H9 (cell line): ENCODE measurements at regions not wholly inside any gene's neighbourhood (a gene's known extent, or its start where the extent isn't known, plus 50 kb on each side); places are given as distances from the start of the nearest gene placed in this dataset.

Experiments used
- DNase-seq: peaks from one replicate; pipeline ENCODE4 v3.0.0-alpha.2; 2017
- H2AFZ ChIP-seq: one replicate; pipeline ENCODE4 v1.6.1; 2013; ENCODE audit warnings: mild to moderate bottlenecking, low read length, control low read depth, moderate library complexity
- H2AK5ac ChIP-seq: 2 replicates; pipeline ENCODE4 v1.6.1; 2013; ENCODE audit warnings: low read length, control low read depth, mixed read lengths; ENCODE audit not compliant: insufficient read length
- H2BK120ac ChIP-seq: one replicate; pipeline ENCODE4 v1.6.1; 2013; ENCODE audit warnings: low read depth, mild to moderate bottlenecking, low read length, control low read depth, inconsistent platforms; ENCODE audit not compliant: poor library complexity, severe bottlenecking
- H2BK12ac ChIP-seq: 2 replicates; pipeline ENCODE4 v1.6.1; 2013; ENCODE audit warnings: low read length, control low read depth, mixed read lengths, low read depth; ENCODE audit not compliant: insufficient read length
- H2BK15ac ChIP-seq: 2 replicates; pipeline ENCODE4 v1.6.1; 2013; ENCODE audit warnings: low read depth, low read length, control low read depth
- H2BK20ac ChIP-seq: one replicate; pipeline ENCODE4 v1.6.1; 2013; ENCODE audit warnings: low read depth, mild to moderate bottlenecking, low read length, control low read depth, inconsistent platforms; ENCODE audit not compliant: poor library complexity, severe bottlenecking
- H2BK5ac ChIP-seq: 2 replicates; pipeline ENCODE4 v1.6.1; 2013; ENCODE audit warnings: low read length, control low read depth, mixed read lengths; ENCODE audit not compliant: insufficient read length
- H3K14ac ChIP-seq: 2 replicates; pipeline ENCODE4 v1.6.1; 2013; ENCODE audit warnings: low read length, control low read depth; ENCODE audit not compliant: insufficient read depth
- H3K18ac ChIP-seq: 2 replicates; pipeline ENCODE4 v1.6.1; 2013; ENCODE audit warnings: low read depth, mild to moderate bottlenecking, mixed read lengths, low read length, control low read depth; ENCODE audit not compliant: insufficient read length
- H3K23ac ChIP-seq: 2 replicates; pipeline ENCODE4 v1.6.1; 2013; ENCODE audit warnings: low read length, control low read depth, mixed read lengths, low read depth; ENCODE audit not compliant: insufficient read length
- H3K23me2 ChIP-seq: 2 replicates; pipeline ENCODE4 v1.6.1; 2013; ENCODE audit warnings: low read depth, mild to moderate bottlenecking, mixed read lengths, low read length, control low read depth; ENCODE audit not compliant: insufficient read length, poor library complexity, severe bottlenecking
- H3K27ac ChIP-seq: 2 replicates; pipeline ENCODE4 v1.5.1; 2013; ENCODE audit warnings: low read length, control low read depth, mixed read lengths, low read depth; ENCODE audit not compliant: insufficient read length
- H3K27me3 ChIP-seq: 2 replicates; pipeline ENCODE4 v1.6.1; 2013; ENCODE audit warnings: low read length, control low read depth, inconsistent platforms; ENCODE audit not compliant: insufficient read depth
- H3K4ac ChIP-seq: 2 replicates; pipeline ENCODE4 v1.6.1; 2013; ENCODE audit warnings: low read depth, mild to moderate bottlenecking, control low read depth, inconsistent platforms, low read length, moderate library complexity
- H3K4me1 ChIP-seq: 2 replicates; pipeline ENCODE4 v1.6.1; 2013; ENCODE audit warnings: low read length, control low read depth, inconsistent platforms; ENCODE audit not compliant: insufficient read depth
- H3K4me2 ChIP-seq: 2 replicates; pipeline ENCODE4 v1.6.1; 2013; ENCODE audit warnings: low read length, control low read depth, mixed read lengths; ENCODE audit not compliant: insufficient read length, insufficient read depth
- H3K56ac ChIP-seq: 2 replicates; pipeline ENCODE4 v1.6.1; 2013; ENCODE audit warnings: low read depth, mild to moderate bottlenecking, mixed read lengths, low read length, control low read depth; ENCODE audit not compliant: insufficient read length
- H3K79me1 ChIP-seq: 2 replicates; pipeline ENCODE4 v1.6.1; 2013; ENCODE audit warnings: low read depth, mild to moderate bottlenecking, moderate library complexity, low read length, control low read depth, inconsistent platforms; ENCODE audit not compliant: insufficient read depth, poor library complexity, severe bottlenecking
- H3K79me2 ChIP-seq: 2 replicates; pipeline ENCODE4 v1.6.1; 2013; ENCODE audit warnings: low read length, control low read depth, inconsistent platforms; ENCODE audit not compliant: insufficient read depth
- H3K9ac ChIP-seq: 2 replicates; pipeline ENCODE4 v1.6.1; 2013; ENCODE audit warnings: low read length, control low read depth, mixed read lengths; ENCODE audit not compliant: insufficient read length; ENCODE audit errors: extremely low read depth
- H3K9me3 ChIP-seq: one replicate; pipeline ENCODE4 v1.6.1; 2013; ENCODE audit warnings: low read depth, low read length, inconsistent platforms; ENCODE audit not compliant: control insufficient read depth
- H3T11ph ChIP-seq: one replicate; pipeline ENCODE4 v1.6.1; 2013; ENCODE audit warnings: mild to moderate bottlenecking, low read length, control low read depth, inconsistent platforms
- H4K20me1 ChIP-seq: one replicate; pipeline ENCODE4 v1.6.1; 2013; ENCODE audit not compliant: control insufficient read depth, insufficient read length, insufficient read depth
- H4K5ac ChIP-seq: 2 replicates; pipeline ENCODE4 v1.6.1; 2013; ENCODE audit warnings: low read depth, mild to moderate bottlenecking, mixed read lengths, low read length, control low read depth; ENCODE audit not compliant: insufficient read length
- H4K8ac ChIP-seq: replicated peaks from 2 replicates; pipeline ENCODE4 v1.6.1; 2013; ENCODE audit warnings: low read length, control low read depth, mixed read lengths, low read depth; ENCODE audit not compliant: insufficient read length
- H4K91ac ChIP-seq: 2 replicates; pipeline ENCODE4 v1.6.1; 2013; ENCODE audit warnings: low read depth, mild to moderate bottlenecking, moderate library complexity, mixed read lengths, low read length, control low read depth; ENCODE audit not compliant: insufficient read length
- H3K27ac Mint-ChIP-seq, 3 experiments: 2 replicates in 2 of 3; 3 replicates in 1 of 3; pipeline ENCODE4 v1.8.0; 2020 to 2021; ENCODE audit warnings: mixed read lengths in 3 of 3, mild to moderate bottlenecking in 1 of 3, moderate library complexity in 1 of 3
- H3K27me3 Mint-ChIP-seq: 2 replicates; pipeline ENCODE4 v1.8.0; 2021; ENCODE audit warnings: low read depth, mild to moderate bottlenecking, moderate library complexity, mixed read lengths
- H3K36me3 Mint-ChIP-seq, 3 experiments: 2 replicates in 2 of 3; 3 replicates in 1 of 3; pipeline ENCODE4 v1.8.0; 2020 to 2021; ENCODE audit warnings: low read depth in 3 of 3, mixed read lengths in 3 of 3; ENCODE audit not compliant: insufficient read depth in 1 of 3
- H3K4me1 Mint-ChIP-seq, 2 experiments: 2 replicates each; pipeline ENCODE4 v1.8.0; 2020; ENCODE audit warnings: mixed read lengths in 2 of 2
- H3K4me3 Mint-ChIP-seq, 2 experiments: 2 replicates in 1 of 2; 3 replicates in 1 of 2; pipeline ENCODE4 v1.8.0; 2020 to 2021; ENCODE audit warnings: mild to moderate bottlenecking in 2 of 2, mixed read lengths in 2 of 2, moderate library complexity in 1 of 2
- H3K9me3 Mint-ChIP-seq, 2 experiments: 2 replicates in 1 of 2; 3 replicates in 1 of 2; pipeline ENCODE4 v1.8.0; 2020; ENCODE audit warnings: mild to moderate bottlenecking in 2 of 2, mixed read lengths in 2 of 2, moderate library complexity in 1 of 2
- WGBS: extraction: QIAGEN DNeasy Blood & Tissue Kit; methylation state at CpG from one replicate; pipeline ENCODE4 v1.1.7; 2013; ENCODE audit warnings: missing lambda C conversion rate, low lambda C conversion rate, mixed read lengths; ENCODE audit not compliant: insufficient read length; ENCODE audit errors: extremely low coverage; 5-methylcytosine and 5-hydroxymethylcytosine counted together
- TF ChIP-seq, protein P1 (sequence below): fragments of 200-600 bp; sonication (generic); conservative IDR thresholded peaks from 3 replicates; pipeline ENCODE4 v1.8.0; 2021; ENCODE audit warnings: antibody characterized with exemption, mild to moderate bottlenecking

DNA sequence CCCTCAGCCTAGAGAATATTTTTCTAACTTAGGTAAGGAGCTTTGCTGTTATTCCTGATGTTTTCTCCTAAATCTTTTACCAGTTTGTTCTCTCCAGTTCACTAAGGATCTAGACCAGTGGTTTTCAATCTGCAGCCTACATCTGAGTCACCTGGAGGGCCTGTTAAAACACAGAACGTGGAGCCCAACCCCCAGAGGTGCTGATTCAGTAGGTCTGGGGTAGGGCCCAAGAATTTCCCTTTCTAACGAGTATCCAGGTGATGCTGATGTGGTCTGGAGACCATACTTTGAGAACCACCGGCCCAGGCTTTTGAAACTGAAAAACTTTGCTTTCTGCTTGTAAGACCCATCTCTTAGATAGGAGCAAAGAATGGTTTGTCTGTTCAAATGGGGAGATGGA, 51.2 kb upstream of the KMT2E start:
- H3K9ac ChIP-seq: no peak overlapping the region
- H3K56ac ChIP-seq: no peak overlapping the region
- H3K79me1 ChIP-seq: no peaks in the 10 kb centered on the region
- no peaks in the 10 kb centered on the region for H3K4me1 ChIP-seq
- Mint-ChIP-seq H3K9me3 (peaks cover 7 to 9% of the 10 kb centered on the region in 2 experiments; a peak in 4 of 5 replicates), H3K27me3 (no peaks in the 10 kb centered on the region), H3K4me1 (0 out of 4 replicates have a peak, but pooled peaks cover 0 to 4% of the 10 kb centered on the region in 2 experiments), H3K27ac (peak overlapping the region in 1 of 3 experiments; percentile 38; a peak in 1 of 7 replicates), H3K4me3 (no peak overlapping the region), H3K36me3 (peaks cover 0 to 7% (median 4%) of the 10 kb centered on the region in 3 experiments; a peak in 4 of 7 replicates)
- no peak overlapping the region for H3K23ac ChIP-seq
- no peak overlapping the region for H2AK5ac ChIP-seq
- H4K20me1 ChIP-seq: no peaks in the 10 kb centered on the region
- TF ChIP-seq, protein P1, sequence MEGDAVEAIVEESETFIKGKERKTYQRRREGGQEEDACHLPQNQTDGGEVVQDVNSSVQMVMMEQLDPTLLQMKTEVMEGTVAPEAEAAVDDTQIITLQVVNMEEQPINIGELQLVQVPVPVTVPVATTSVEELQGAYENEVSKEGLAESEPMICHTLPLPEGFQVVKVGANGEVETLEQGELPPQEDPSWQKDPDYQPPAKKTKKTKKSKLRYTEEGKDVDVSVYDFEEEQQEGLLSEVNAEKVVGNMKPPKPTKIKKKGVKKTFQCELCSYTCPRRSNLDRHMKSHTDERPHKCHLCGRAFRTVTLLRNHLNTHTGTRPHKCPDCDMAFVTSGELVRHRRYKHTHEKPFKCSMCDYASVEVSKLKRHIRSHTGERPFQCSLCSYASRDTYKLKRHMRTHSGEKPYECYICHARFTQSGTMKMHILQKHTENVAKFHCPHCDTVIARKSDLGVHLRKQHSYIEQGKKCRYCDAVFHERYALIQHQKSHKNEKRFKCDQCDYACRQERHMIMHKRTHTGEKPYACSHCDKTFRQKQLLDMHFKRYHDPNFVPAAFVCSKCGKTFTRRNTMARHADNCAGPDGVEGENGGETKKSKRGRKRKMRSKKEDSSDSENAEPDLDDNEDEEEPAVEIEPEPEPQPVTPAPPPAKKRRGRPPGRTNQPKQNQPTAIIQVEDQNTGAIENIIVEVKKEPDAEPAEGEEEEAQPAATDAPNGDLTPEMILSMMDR: no peak
- H3K14ac ChIP-seq: no peak overlapping the region
- no peak overlapping the region for H3K27ac ChIP-seq
- no CpG with 5 or more reads among the region's 3 CpGs for WGBS
- no peak overlapping the region for H2BK5ac ChIP-seq
- H4K8ac ChIP-seq: no peak overlapping the region
- no peak overlapping the region for H2BK120ac ChIP-seq
- H3K27me3 ChIP-seq: no peaks in the 10 kb centered on the region
- no peaks in the 10 kb centered on the region for H3K79me2 ChIP-seq
- no peak overlapping the region for H3K4me2 ChIP-seq
- H4K5ac ChIP-seq: no peak overlapping the region
- no peak overlapping the region for H2BK12ac ChIP-seq
- no peak overlapping the region for H2BK15ac ChIP-seq
- H3K18ac ChIP-seq: no peak overlapping the region
- no peaks in the 10 kb centered on the region for H3K23me2 ChIP-seq
- H2BK20ac ChIP-seq: no peak overlapping the region
- no peak overlapping the region for H4K91ac ChIP-seq
- no peak overlapping the region for H3K4ac ChIP-seq
- H2AFZ ChIP-seq: no peak overlapping the region
- H3T11ph ChIP-seq: no peak overlapping the region
- no peak for DNase-seq
- H3K9me3 ChIP-seq: no peaks in the 10 kb centered on the region
